ENCODE measurements at regions not wholly inside any gene's neighbourhood (a gene's known extent, or its start where the extent isn't known, plus 50 kb on each side); places are given as distances from the start of the nearest gene placed in this dataset.
"Not testable (repeated sequence)": the region's sequence is repeated elsewhere in the genome, so short reads cannot be mapped to it uniquely, and the experiment has no call there.

- Histone ChIP-seq H3K4me2 (no peak overlapping the region), H4K20me1 (no peaks in the 10 kb centered on the region), H3K9ac (no peak overlapping the region), H3K9me3 (no peaks in the 10 kb centered on the region), H3K4me1 (no peaks in the 10 kb centered on the region), H3K27me3 (no peaks in the 10 kb centered on the region), H3K4me3 (no peak overlapping the region), H3K36me3 (no peaks in the 10 kb centered on the region), H3K27ac (no peak overlapping the region)
- TF ChIP-seq Cebpa-rat (IDR thresholded peaks at IDR 0.05) = no peak
Observed at GRCh38 chr4:156401371-156401770, 447.7 kb upstream of the CTSO start.

GRCh38 chr4:156396534-156396933 is 442.9 kb upstream of the CTSO start:
- Histone ChIP-seq H3K4me2 (no peak overlapping the region), H3K9ac (no peak overlapping the region)

DNA sequence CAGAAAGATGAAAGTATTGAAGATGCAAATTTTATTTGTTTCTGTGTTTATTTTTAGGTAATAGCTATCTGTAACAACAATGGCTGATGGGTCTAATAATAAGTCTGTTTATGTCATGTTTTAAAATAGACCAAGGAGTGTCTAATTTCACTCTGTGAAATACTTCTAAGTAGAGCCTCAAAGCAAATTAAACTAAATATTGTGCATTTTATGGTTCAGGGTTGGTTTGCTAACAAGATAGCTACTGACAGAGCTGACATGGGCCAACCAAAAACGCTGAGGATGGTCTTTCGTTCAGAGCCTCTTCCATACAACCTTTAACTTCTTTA is 437.6 kb upstream of the CTSO start:
- TF ChIP-seq Cebpa-rat (IDR thresholded peaks at IDR 0.05) = no peak
- H3K4me1 ChIP-seq = no peaks in the 10 kb centered on the region
- no peaks in the 10 kb centered on the region for H3K27me3 ChIP-seq
- H3K36me3 ChIP-seq = no peaks in the 10 kb centered on the region
- H3K4me2 ChIP-seq = no peak overlapping the region
- H3K27ac ChIP-seq = no peak overlapping the region
- H4K20me1 ChIP-seq = no peaks in the 10 kb centered on the region
- H3K9me3 ChIP-seq = no peaks in the 10 kb centered on the region
- no peak overlapping the region for H3K9ac ChIP-seq
- no peak overlapping the region for H3K4me3 ChIP-seq

More at GRCh38 chr4:156396534-156396933, 442.9 kb upstream of the CTSO start:
- Histone ChIP-seq H3K4me1 (no peaks in the 10 kb centered on the region), H3K27ac (no peak overlapping the region), H3K4me3 (no peak overlapping the region), H3K9me3 (no peaks in the 10 kb centered on the region), H3K27me3 (no peaks in the 10 kb centered on the region), H3K36me3 (no peaks in the 10 kb centered on the region), H4K20me1 (no peaks in the 10 kb centered on the region)
- TF ChIP-seq Cebpa-rat (IDR thresholded peaks at IDR 0.05) = no peak

- H3K4me2 ChIP-seq = no peak overlapping the region
- no peaks in the 10 kb centered on the region for H3K9me3 ChIP-seq
- H4K20me1 ChIP-seq = no peaks in the 10 kb centered on the region
- no peak overlapping the region for H3K9ac ChIP-seq
- H3K27ac ChIP-seq = no peak overlapping the region
- no peak for TF ChIP-seq Cebpa-rat (IDR thresholded peaks at IDR 0.05)
- H3K4me3 ChIP-seq = no peak overlapping the region
- H3K36me3 ChIP-seq = no peaks in the 10 kb centered on the region
- H3K27me3 ChIP-seq = no peaks in the 10 kb centered on the region
- no peaks in the 10 kb centered on the region for H3K4me1 ChIP-seq
Observed at GRCh38 chr4:156390599-156391324, 437.1 kb upstream of the CTSO start.

DNA sequence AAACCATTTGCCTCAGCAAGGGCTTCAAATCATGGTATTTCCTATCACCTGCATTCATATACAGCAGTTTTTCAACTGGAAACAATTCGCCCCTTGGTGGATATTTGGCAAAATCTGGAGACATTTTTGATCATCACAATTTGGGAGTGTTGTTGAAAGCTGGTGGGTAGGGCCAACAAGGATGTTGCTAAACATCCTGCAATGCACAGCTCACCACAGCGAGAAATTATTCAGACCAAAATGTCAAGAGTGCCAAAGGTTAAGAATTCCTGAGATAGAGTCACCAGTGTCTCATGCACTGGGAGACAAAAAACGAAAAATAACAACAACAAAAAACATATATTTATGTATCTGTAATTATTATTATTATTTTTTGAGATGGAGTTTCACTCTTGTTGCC is 435.2 kb upstream of the CTSO start:
- Histone ChIP-seq H4K20me1 (no peaks in the 10 kb centered on the region), H3K9ac (no peak overlapping the region), H3K4me1 (no peaks in the 10 kb centered on the region), H3K36me3 (no peaks in the 10 kb centered on the region), H3K9me3 (no peaks in the 10 kb centered on the region), H3K4me2 (no peak overlapping the region), H3K27ac (no peak overlapping the region), H3K27me3 (no peaks in the 10 kb centered on the region), H3K4me3 (no peak overlapping the region)
- no peak for TF ChIP-seq Cebpa-rat (IDR thresholded peaks at IDR 0.05)

DNA sequence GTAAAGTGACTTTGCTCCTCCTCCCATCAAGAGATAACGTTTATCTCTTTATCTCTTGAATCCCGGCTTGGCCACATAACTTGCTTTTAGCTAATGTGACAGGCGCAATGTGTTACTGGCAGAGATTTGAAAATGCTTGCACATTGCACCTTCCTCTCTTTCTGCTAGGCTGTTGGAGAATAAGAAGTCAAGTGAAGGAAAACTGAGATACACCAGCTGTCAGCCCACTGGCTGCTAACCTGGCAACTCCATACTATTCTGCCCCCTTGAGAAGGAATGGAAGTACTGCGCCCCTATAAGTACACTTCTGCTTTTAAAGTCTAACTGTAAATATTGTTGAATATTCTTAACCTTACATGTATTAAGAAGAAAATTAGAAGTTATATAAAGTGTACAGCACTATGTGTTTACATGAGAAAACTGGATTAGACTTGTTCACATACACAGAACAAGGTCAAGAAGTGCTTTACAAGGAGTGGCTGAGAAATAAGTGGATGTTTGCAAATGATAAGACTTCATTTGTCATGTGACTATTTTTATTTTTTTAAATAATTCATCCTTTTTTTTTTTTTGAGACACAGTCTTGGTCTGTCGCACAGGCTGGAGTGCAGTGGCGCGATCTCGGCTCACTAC is 424.5 kb upstream of the CTSO start:
- Histone ChIP-seq H3K9me3 (no peaks in the 10 kb centered on the region), H3K9ac (no peak overlapping the region), H3K4me3 (no peak overlapping the region), H3K36me3 (no peaks in the 10 kb centered on the region), H3K27ac (no peak overlapping the region), H3K4me2 (no peak overlapping the region), H4K20me1 (no peaks in the 10 kb centered on the region), H3K27me3 (no peaks in the 10 kb centered on the region), H3K4me1 (no peaks in the 10 kb centered on the region)
- TF ChIP-seq Cebpa-rat (IDR thresholded peaks at IDR 0.05) = no peak

- no peaks in the 10 kb centered on the region for H3K36me3 ChIP-seq
- no peaks in the 10 kb centered on the region for H3K9me3 ChIP-seq
- H3K4me1 ChIP-seq = no peaks in the 10 kb centered on the region
- no peaks in the 10 kb centered on the region for H4K20me1 ChIP-seq
- H3K27ac ChIP-seq = no peak overlapping the region
- no peak overlapping the region for H3K9ac ChIP-seq
- H3K4me3 ChIP-seq = no peak overlapping the region
- H3K4me2 ChIP-seq = no peak overlapping the region
- H3K27me3 ChIP-seq = no peaks in the 10 kb centered on the region
- TF ChIP-seq Cebpa-rat (IDR thresholded peaks at IDR 0.05) = no peak
Observed at GRCh38 chr4:156377036-156377710, 423.5 kb upstream of the CTSO start.

DNA sequence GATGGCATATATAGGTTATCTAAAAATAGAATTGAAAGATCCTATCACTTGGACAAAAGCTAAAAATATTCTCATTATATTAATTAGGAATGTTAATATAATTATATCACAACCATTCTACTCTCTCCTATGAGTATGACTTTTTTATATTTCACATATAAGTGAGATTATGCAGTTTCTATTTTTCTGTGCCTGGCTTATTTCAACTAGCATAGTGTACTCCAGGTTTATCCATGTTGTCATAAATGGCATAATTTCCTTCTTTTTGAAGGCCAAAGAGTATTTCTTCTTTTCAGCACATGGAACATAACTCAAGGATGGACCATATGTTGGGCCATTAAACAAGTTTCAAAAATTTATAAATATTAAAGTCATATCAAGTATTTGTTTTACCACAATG is 421.2 kb upstream of the CTSO start:
- H3K4me2 ChIP-seq = no peak overlapping the region
- no peaks in the 10 kb centered on the region for H3K4me1 ChIP-seq
- no peak overlapping the region for H3K27ac ChIP-seq
- H3K27me3 ChIP-seq = no peaks in the 10 kb centered on the region
- TF ChIP-seq Cebpa-rat (IDR thresholded peaks at IDR 0.05) = no peak
- H3K36me3 ChIP-seq = no peaks in the 10 kb centered on the region
- H4K20me1 ChIP-seq = no peaks in the 10 kb centered on the region
- H3K4me3 ChIP-seq = no peak overlapping the region
- no peaks in the 10 kb centered on the region for H3K9me3 ChIP-seq
- no peak overlapping the region for H3K9ac ChIP-seq

GRCh38 chr4:156374069-156374468 is 420.4 kb upstream of the CTSO start:
- H3K4me1 ChIP-seq = no peaks in the 10 kb centered on the region
- H3K27ac ChIP-seq = no peak overlapping the region
- no peak overlapping the region for H3K4me3 ChIP-seq
- H3K36me3 ChIP-seq = no peaks in the 10 kb centered on the region
- H3K9ac ChIP-seq = no peak overlapping the region
- TF ChIP-seq Cebpa-rat (IDR thresholded peaks at IDR 0.05) = no peak
- H4K20me1 ChIP-seq = no peaks in the 10 kb centered on the region
- no peaks in the 10 kb centered on the region for H3K9me3 ChIP-seq
- no peak overlapping the region for H3K4me2 ChIP-seq
- no peaks in the 10 kb centered on the region for H3K27me3 ChIP-seq

- H3K9ac ChIP-seq, H3K4me2 ChIP-seq, H3K27ac ChIP-seq: not testable (repeated sequence)
Observed at GRCh38 chr4:156367502-156367901, 413.8 kb upstream of the CTSO start.

More at GRCh38 chr4:156367502-156367901, 413.8 kb upstream of the CTSO start:
- not testable (repeated sequence) for H3K36me3 ChIP-seq, H3K9me3 ChIP-seq, H3K4me3 ChIP-seq, H3K27me3 ChIP-seq, H4K20me1 ChIP-seq, H3K4me1 ChIP-seq

Data from BLaER1 (cell line).